ENCODE measurements at regions not wholly inside any gene's neighbourhood (a gene's known extent, or its start where the extent isn't known, plus 50 kb on each side); places are given as distances from the start of the nearest gene placed in this dataset.

DNA sequence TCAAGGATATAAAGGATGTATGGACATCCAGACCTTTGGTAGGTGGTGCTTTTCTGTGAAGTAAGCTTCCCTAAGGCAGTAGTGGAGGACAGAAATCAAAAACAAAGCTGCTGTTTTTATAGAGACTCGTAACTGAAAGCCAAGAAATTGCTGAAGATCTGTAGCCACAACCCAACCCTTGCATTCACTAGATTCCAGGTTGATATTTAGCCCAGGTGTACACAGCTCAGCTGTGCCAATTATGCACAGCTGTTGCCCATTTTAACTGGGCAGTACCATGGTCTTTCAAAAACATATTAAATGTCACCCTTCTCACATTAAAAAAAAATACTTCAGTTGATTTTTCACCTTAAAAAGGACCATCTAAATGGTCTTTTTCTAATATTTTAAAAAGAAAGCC, 75.8 kb downstream of the CNTN3 start:
- H3K36me3 Mint-ChIP-seq = no peaks in the 10 kb centered on the region
- CTCF ChIA-PET = interaction anchor here (0.5 kb wide), 1 partner anchor 733 kb away, joined by 3 read pairs; no protein-coding TSS in a partner anchor

More for the DNA sequence above, 75.8 kb downstream of the CNTN3 start:
- Mint-ChIP-seq H3K27me3 (ENCODE audit: low read depth) (peaks cover 33% of the 10 kb centered on the region), H3K27ac (no peak overlapping the region), H3K4me1 (no peaks in the 10 kb centered on the region), H3K4me3 (no peak overlapping the region), H3K9me3 (no peaks in the 10 kb centered on the region)
- DNase-seq (ENCODE audit: low spot score) (no peak), ATAC-seq (no peak)
- TF ChIP-seq ZNF423 (CRISPR knock-in tag; IDR thresholded peaks at IDR 0.05) (no peak), TCF7 (CRISPR knock-in tag; IDR thresholded peaks at IDR 0.05; ENCODE audit: low read depth) (no peak), CTCF (IDR thresholded peaks at IDR 0.05) (no peak), ZNF263 (CRISPR knock-in tag; IDR thresholded peaks at IDR 0.05; ENCODE audit: low read depth) (no peak), FOXK1 (CRISPR knock-in tag; IDR thresholded peaks at IDR 0.05) (no peak), SP1 (CRISPR knock-in tag; conservative IDR thresholded peaks at IDR 0.05) (no peak), SMAD3 (CRISPR knock-in tag; IDR thresholded peaks at IDR 0.05; ENCODE audit: borderline replicate concordance) (no peak), NFE2L1 (CRISPR knock-in tag; IDR thresholded peaks at IDR 0.05) (no peak), ESRRA (CRISPR knock-in tag; IDR thresholded peaks at IDR 0.05; ENCODE audit: borderline replicate concordance) (no peak), SOX15 (CRISPR knock-in tag; IDR thresholded peaks at IDR 0.05) (no peak), USF1 (CRISPR knock-in tag; IDR thresholded peaks at IDR 0.05) (no peak)
- TF ChIP-seq, protein P1, sequence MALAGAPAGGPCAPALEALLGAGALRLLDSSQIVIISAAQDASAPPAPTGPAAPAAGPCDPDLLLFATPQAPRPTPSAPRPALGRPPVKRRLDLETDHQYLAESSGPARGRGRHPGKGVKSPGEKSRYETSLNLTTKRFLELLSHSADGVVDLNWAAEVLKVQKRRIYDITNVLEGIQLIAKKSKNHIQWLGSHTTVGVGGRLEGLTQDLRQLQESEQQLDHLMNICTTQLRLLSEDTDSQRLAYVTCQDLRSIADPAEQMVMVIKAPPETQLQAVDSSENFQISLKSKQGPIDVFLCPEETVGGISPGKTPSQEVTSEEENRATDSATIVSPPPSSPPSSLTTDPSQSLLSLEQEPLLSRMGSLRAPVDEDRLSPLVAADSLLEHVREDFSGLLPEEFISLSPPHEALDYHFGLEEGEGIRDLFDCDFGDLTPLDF (CRISPR knock-in tag; IDR thresholded peaks at IDR 0.05) = no peak
- TF ChIP-seq, protein P2, sequence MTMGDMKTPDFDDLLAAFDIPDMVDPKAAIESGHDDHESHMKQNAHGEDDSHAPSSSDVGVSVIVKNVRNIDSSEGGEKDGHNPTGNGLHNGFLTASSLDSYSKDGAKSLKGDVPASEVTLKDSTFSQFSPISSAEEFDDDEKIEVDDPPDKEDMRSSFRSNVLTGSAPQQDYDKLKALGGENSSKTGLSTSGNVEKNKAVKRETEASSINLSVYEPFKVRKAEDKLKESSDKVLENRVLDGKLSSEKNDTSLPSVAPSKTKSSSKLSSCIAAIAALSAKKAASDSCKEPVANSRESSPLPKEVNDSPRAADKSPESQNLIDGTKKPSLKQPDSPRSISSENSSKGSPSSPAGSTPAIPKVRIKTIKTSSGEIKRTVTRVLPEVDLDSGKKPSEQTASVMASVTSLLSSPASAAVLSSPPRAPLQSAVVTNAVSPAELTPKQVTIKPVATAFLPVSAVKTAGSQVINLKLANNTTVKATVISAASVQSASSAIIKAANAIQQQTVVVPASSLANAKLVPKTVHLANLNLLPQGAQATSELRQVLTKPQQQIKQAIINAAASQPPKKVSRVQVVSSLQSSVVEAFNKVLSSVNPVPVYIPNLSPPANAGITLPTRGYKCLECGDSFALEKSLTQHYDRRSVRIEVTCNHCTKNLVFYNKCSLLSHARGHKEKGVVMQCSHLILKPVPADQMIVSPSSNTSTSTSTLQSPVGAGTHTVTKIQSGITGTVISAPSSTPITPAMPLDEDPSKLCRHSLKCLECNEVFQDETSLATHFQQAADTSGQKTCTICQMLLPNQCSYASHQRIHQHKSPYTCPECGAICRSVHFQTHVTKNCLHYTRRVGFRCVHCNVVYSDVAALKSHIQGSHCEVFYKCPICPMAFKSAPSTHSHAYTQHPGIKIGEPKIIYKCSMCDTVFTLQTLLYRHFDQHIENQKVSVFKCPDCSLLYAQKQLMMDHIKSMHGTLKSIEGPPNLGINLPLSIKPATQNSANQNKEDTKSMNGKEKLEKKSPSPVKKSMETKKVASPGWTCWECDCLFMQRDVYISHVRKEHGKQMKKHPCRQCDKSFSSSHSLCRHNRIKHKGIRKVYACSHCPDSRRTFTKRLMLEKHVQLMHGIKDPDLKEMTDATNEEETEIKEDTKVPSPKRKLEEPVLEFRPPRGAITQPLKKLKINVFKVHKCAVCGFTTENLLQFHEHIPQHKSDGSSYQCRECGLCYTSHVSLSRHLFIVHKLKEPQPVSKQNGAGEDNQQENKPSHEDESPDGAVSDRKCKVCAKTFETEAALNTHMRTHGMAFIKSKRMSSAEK (CRISPR knock-in tag; IDR thresholded peaks at IDR 0.05; ENCODE audit: borderline replicate concordance) = no peak
- TF ChIP-seq, protein P3, sequence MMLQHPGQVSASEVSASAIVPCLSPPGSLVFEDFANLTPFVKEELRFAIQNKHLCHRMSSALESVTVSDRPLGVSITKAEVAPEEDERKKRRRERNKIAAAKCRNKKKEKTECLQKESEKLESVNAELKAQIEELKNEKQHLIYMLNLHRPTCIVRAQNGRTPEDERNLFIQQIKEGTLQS (CRISPR knock-in tag; conservative IDR thresholded peaks at IDR 0.05) = no peak
- TF ChIP-seq, protein P4, sequence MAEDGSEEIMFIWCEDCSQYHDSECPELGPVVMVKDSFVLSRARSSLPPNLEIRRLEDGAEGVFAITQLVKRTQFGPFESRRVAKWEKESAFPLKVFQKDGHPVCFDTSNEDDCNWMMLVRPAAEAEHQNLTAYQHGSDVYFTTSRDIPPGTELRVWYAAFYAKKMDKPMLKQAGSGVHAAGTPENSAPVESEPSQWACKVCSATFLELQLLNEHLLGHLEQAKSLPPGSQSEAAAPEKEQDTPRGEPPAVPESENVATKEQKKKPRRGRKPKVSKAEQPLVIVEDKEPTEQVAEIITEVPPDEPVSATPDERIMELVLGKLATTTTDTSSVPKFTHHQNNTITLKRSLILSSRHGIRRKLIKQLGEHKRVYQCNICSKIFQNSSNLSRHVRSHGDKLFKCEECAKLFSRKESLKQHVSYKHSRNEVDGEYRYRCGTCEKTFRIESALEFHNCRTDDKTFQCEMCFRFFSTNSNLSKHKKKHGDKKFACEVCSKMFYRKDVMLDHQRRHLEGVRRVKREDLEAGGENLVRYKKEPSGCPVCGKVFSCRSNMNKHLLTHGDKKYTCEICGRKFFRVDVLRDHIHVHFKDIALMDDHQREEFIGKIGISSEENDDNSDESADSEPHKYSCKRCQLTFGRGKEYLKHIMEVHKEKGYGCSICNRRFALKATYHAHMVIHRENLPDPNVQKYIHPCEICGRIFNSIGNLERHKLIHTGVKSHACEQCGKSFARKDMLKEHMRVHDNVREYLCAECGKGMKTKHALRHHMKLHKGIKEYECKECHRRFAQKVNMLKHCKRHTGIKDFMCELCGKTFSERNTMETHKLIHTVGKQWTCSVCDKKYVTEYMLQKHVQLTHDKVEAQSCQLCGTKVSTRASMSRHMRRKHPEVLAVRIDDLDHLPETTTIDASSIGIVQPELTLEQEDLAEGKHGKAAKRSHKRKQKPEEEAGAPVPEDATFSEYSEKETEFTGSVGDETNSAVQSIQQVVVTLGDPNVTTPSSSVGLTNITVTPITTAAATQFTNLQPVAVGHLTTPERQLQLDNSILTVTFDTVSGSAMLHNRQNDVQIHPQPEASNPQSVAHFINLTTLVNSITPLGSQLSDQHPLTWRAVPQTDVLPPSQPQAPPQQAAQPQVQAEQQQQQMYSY (CRISPR knock-in tag; IDR thresholded peaks at IDR 0.05) = no peak
- POLR2A ChIA-PET = no interaction called here
